HepG2 (cell line): ENCODE measurements at regions not wholly inside any gene's neighbourhood (a gene's known extent, or its start where the extent isn't known, plus 50 kb on each side); places are given as distances from the start of the nearest gene placed in this dataset.
A peak's percentile ranks its signal among the peaks of the same experiment; 100 is the strongest.

Experiments used
- ATAC-seq: fragments of 200-7000 bp; cut with Tn5 transposase; 3 replicates; pipeline ENCODE4 v1.9.1; 2020; ENCODE audit warnings: mild to moderate bottlenecking, moderate library complexity
- BruUV-seq: library from RNA; stranded (reverse); fragments of 400-500 nt; replicated peaks from 2 replicates; lab custom pipeline; 2021; lab: Mats Ljungman, UMichigan
- CTCF ChIA-PET: fragments of 300-600 bp; formaldehyde crosslinking; extraction: SDS; loops from one replicate; lab custom pipeline; 2021; ENCODE audit warnings: low total read pairs, inconsistent platforms, low intra/inter-chr PET ratio; lab: Yijun Ruan, JAX
- POLR2A ChIA-PET: fragments of 350-600 bp; sonication (Branson Sonifier 250); formaldehyde crosslinking; loops from one replicate; lab custom pipeline; 2020; ENCODE audit warnings: antibody characterized with exemption, inconsistent platforms; lab: Yijun Ruan, JAX
- DNase-seq: peaks from one replicate; pipeline ENCODE4 v3.0.0-alpha.2; 2015; ENCODE audit warnings: low spot score
- FAIRE-seq: peaks from 3 replicates; lab custom pipeline; 2011; peaks lifted over from hg19 to GRCh38; lab: Jason Lieb, UNC
- H2AFZ ChIP-seq: one replicate; pipeline ENCODE4 v1.6.1; 2011; ENCODE audit warnings: low read length, inconsistent platforms
- H3K27ac ChIP-seq: fragments of 300-600 bp; 3 replicates; pipeline ENCODE4 v1.8.0; 2011; ENCODE audit warnings: mixed run types, mild to moderate bottlenecking, mixed read lengths, low read length, inconsistent platforms; ENCODE audit not compliant: insufficient read depth; ENCODE audit errors: extremely low read length
- H3K27me3 ChIP-seq, 2 experiments: fragments of 200-600 bp in 1 of 2; 2 replicates in 1 of 2; 3 replicates in 1 of 2; pipeline versions ENCODE4 v1.6.0 to v1.8.0; 2011; ENCODE audit warnings: low read length in 2 of 2, mild to moderate bottlenecking in 2 of 2, moderate library complexity in 2 of 2, inconsistent platforms in 1 of 2; ENCODE audit not compliant: insufficient read depth in 2 of 2, control insufficient read depth in 1 of 2
- H3K36me3 ChIP-seq, 2 experiments: fragments of 200-600 bp in 1 of 2; replicated peaks in 1 of 2; 2 replicates in 1 of 2; 3 replicates in 1 of 2; pipeline versions ENCODE4 v1.5.1 to v1.8.0; 2011; ENCODE audit warnings: low read length in 2 of 2, inconsistent platforms in 1 of 2; ENCODE audit not compliant: insufficient read depth in 2 of 2, control insufficient read depth in 1 of 2
- H3K4me1 ChIP-seq: 2 replicates; pipeline ENCODE4 v1.5.1; 2012; ENCODE audit warnings: low read length, inconsistent platforms; ENCODE audit not compliant: insufficient read depth
- H3K4me2 ChIP-seq: 2 replicates; pipeline ENCODE4 v1.6.0; 2011; ENCODE audit warnings: low read depth, low read length, inconsistent platforms
- H3K4me3 ChIP-seq, 3 experiments: fragments of 200-600 bp in 1 of 3; sonication (generic), shearing (Covaris generic) in 1 of 3; replicated peaks in 1 of 3; 2 replicates each; pipeline ENCODE4 v1.5.1; 2011 to 2016; ENCODE audit warnings: low read length in 3 of 3, inconsistent platforms in 2 of 3, low read depth in 2 of 3, mild to moderate bottlenecking in 2 of 3, control low read depth in 1 of 3, mixed read lengths in 1 of 3; ENCODE audit not compliant: insufficient read depth in 1 of 3
- H3K79me2 ChIP-seq: one replicate; pipeline ENCODE4 v1.6.1; 2011; ENCODE audit warnings: low read length, inconsistent platforms; ENCODE audit not compliant: insufficient read depth
- H3K9ac ChIP-seq: 2 replicates; pipeline ENCODE4 v1.6.0; 2011; ENCODE audit warnings: mild to moderate bottlenecking, low read depth, low read length, inconsistent platforms; ENCODE audit not compliant: insufficient read depth
- H3K9me3 ChIP-seq: 2 replicates; pipeline ENCODE4 v1.5.1; 2012; ENCODE audit warnings: mild to moderate bottlenecking, low read length
- H4K20me1 ChIP-seq: 2 replicates; pipeline ENCODE4 v1.6.0; 2011; ENCODE audit warnings: inconsistent platforms, mild to moderate bottlenecking, low read length, moderate library complexity; ENCODE audit not compliant: insufficient read depth
- ASH2L ChIP-seq: fragments of 300-600, 200-600 bp; sonication (generic); IDR thresholded peaks from 2 replicates; pipeline ENCODE4 v1.7.0; 2017; ENCODE audit warnings: low read depth, mild to moderate bottlenecking, moderate library complexity, mixed read lengths, low read length; ENCODE audit not compliant: insufficient read length
- BRCA1 ChIP-seq: sonication (generic); formaldehyde crosslinking; IDR thresholded peaks from 2 replicates; pipeline ENCODE4 v1.4.0; 2020; ENCODE audit warnings: missing genetic modification reagents
- CREM ChIP-seq, 2 experiments: sonication (generic) in 1 of 2; formaldehyde crosslinking in 1 of 2; IDR thresholded peaks; 2 replicates each; pipeline versions ENCODE4 v1.4.0 to v1.6.1; 2016 to 2020; ENCODE audit warnings: antibody characterized with exemption in 1 of 2, mild to moderate bottlenecking in 1 of 2, missing genetic modification reagents in 1 of 2
- CTCF ChIP-seq: sonication (generic); formaldehyde crosslinking; IDR thresholded peaks from 2 replicates; pipeline ENCODE4 v1.5.0; 2020; ENCODE audit warnings: mild to moderate bottlenecking, missing genetic modification reagents, moderate library complexity
- GLMP ChIP-seq: sonication (generic); formaldehyde crosslinking; IDR thresholded peaks from 2 replicates; pipeline ENCODE4 v1.9.0; 2021; ENCODE audit warnings: missing genetic modification reagents, mild to moderate bottlenecking, borderline replicate concordance
- HCFC1 ChIP-seq: fragments of 150-350 bp; IDR thresholded peaks from 2 replicates; pipeline ENCODE4 v1.6.1; 2014; ENCODE audit warnings: low read depth, low read length
- HNRNPLL ChIP-seq: fragments of 200-400 bp; formaldehyde crosslinking; IDR thresholded peaks from 2 replicates; pipeline ENCODE4 v1.6.1; 2017; ENCODE audit warnings: mild to moderate bottlenecking, low read depth, low read length; ENCODE audit not compliant: poor library complexity, severe bottlenecking
- SALL1 ChIP-seq: sonication (generic); formaldehyde crosslinking; IDR thresholded peaks from 2 replicates; pipeline ENCODE4 v1.8.0; 2022; ENCODE audit warnings: mild to moderate bottlenecking, missing genetic modification reagents
- SMC3 ChIP-seq: IDR thresholded peaks from 2 replicates; pipeline ENCODE4 v1.6.1; 2011; ENCODE audit warnings: low read length, improper control_type of control experiment
- STAG1 ChIP-seq: sonication (generic); formaldehyde crosslinking; IDR thresholded peaks from 2 replicates; pipeline ENCODE4 v1.4.0; 2020; ENCODE audit warnings: missing genetic modification reagents
- ZBTB3 ChIP-seq: sonication (generic); formaldehyde crosslinking; IDR thresholded peaks from 2 replicates; pipeline ENCODE4 v1.4.0; 2020; ENCODE audit warnings: low read depth, mild to moderate bottlenecking, moderate library complexity, missing genetic modification reagents, borderline replicate concordance
- ZNF24 ChIP-seq: fragments of 450-650 bp; IDR thresholded peaks from 2 replicates; pipeline ENCODE4 v1.6.1; 2017; ENCODE audit warnings: antibody characterized with exemption, mild to moderate bottlenecking
- ZNF570 ChIP-seq: sonication (generic); formaldehyde crosslinking; IDR thresholded peaks from 2 replicates; pipeline ENCODE4 v1.4.0; 2020; ENCODE audit warnings: mild to moderate bottlenecking, missing genetic modification reagents, borderline replicate concordance
- ZNF614 ChIP-seq: IDR thresholded peaks from 2 replicates; pipeline ENCODE4 v1.6.1; 2018; ENCODE audit warnings: missing biosample characterization, missing genetic modification reagents, inconsistent platforms, borderline replicate concordance
- ZNF781 ChIP-seq: sonication (generic); formaldehyde crosslinking; IDR thresholded peaks from 2 replicates; pipeline ENCODE4 v1.5.1; 2020; ENCODE audit warnings: borderline replicate concordance, mild to moderate bottlenecking, missing genetic modification reagents; ENCODE audit errors: not compliant biosample characterization
- WGBS: methylation state at CpG from one replicate; pipeline ENCODE4 v1.1.6; 2017; ENCODE audit warnings: low lambda C conversion rate; 5-methylcytosine and 5-hydroxymethylcytosine counted together
- in situ Hi-C: cut with HindIII; loops from 2 replicates; pipeline ENCODE4 v1.10.0; 2017; ENCODE audit warnings: low pct_unique_long_range_greater_than_20kb; ENCODE audit not compliant: extremely low pct_ligation_motif_present
- intact Hi-C: fragments of 100-400 bp; cut with micrococcal nuclease; formaldehyde crosslinking; loops from one replicate; pipeline ENCODE4 v1.10.0; 2022; ENCODE audit not compliant: unreplicated experiment

- FAIRE-seq (no peak), ATAC-seq (no peak), DNase-seq (peak; percentile 2)
- intact Hi-C loops (no loop called here), in situ Hi-C loops (no loop called here)
- no peak overlapping the region for H2AFZ ChIP-seq
- CTCF ChIA-PET = no interaction called here
- WGBS = 8% methylated on average over 6 of the region's 6 CpGs
- TF ChIP-seq SMC3 (0 out of 2 replicates have a peak, but pooled peaks have one; percentile 12), STAG1 (CRISPR knock-in tag) (peak; percentile 40), ZNF24 (no peak), SALL1 (no peak), CTCF (peak; percentile 27), HNRNPLL (no peak), ZNF614 (CRISPR knock-in tag) (no peak)
- H3K4me3 ChIP-seq = no peak overlapping the region
- no peak overlapping the region for H3K9ac ChIP-seq
- BruUV-seq = no TSS peak
- no peaks in the 10 kb centered on the region for H3K9me3 ChIP-seq
- POLR2A ChIA-PET = no interaction called here
- H3K27me3 ChIP-seq = peaks cover 2 to 9% of the 10 kb centered on the region in 2 experiments; a peak in 2 of 5 replicates
- H3K4me2 ChIP-seq = no peak overlapping the region
- H3K4me1 ChIP-seq = no peaks in the 10 kb centered on the region
- no peaks in the 10 kb centered on the region for H3K79me2 ChIP-seq
- no peaks in the 10 kb centered on the region for H4K20me1 ChIP-seq
- H3K27ac ChIP-seq = no peak overlapping the region
- H3K36me3 ChIP-seq = no peaks in the 10 kb centered on the region
These were observed 313.3 kb upstream of the AKR1E2 start for GRCh38 chr10:4512671-4513240.

GRCh38 chr10:4512196-4512595, 313.8 kb upstream of the AKR1E2 start:
- POLR2A ChIA-PET = no interaction called here
- ATAC-seq (no peak), DNase-seq (no peak), FAIRE-seq (no peak)
- BruUV-seq = no TSS peak
- Histone ChIP-seq H3K4me2 (no peak overlapping the region), H3K9me3 (no peaks in the 10 kb centered on the region), H3K27ac (no peak overlapping the region), H3K4me1 (no peaks in the 10 kb centered on the region), H4K20me1 (no peaks in the 10 kb centered on the region), H3K36me3 (no peaks in the 10 kb centered on the region), H3K27me3 (peaks cover 2 to 9% of the 10 kb centered on the region in 2 experiments; a peak in 2 of 5 replicates), H2AFZ (no peak overlapping the region), H3K9ac (no peak overlapping the region), H3K4me3 (no peak overlapping the region), H3K79me2 (no peaks in the 10 kb centered on the region)
- CTCF ChIA-PET = no interaction called here
- WGBS = 14% methylated on average over 5 of the region's 5 CpGs
- in situ Hi-C loops (no loop called here), intact Hi-C loops (no loop called here)
- TF ChIP-seq ASH2L (no peak), GLMP (CRISPR knock-in tag) (no peak), BRCA1 (no peak), ZNF781 (CRISPR knock-in tag) (no peak), HCFC1 (no peak), ZBTB3 (CRISPR knock-in tag) (no peak), ZNF570 (CRISPR knock-in tag) (no peak), CREM (IDR thresholded peaks at IDR 0.05) (no peak), CREM (CRISPR knock-in tag; IDR thresholded peaks at IDR 0.05) (no peak)
